Erythroblast (primary cell): ENCODE measurements at regions not wholly inside any gene's neighbourhood (a gene's known extent, or its start where the extent isn't known, plus 50 kb on each side); places are given as distances from the start of the nearest gene placed in this dataset.

Experiments
- GATA1 ChIP-seq: IDR thresholded peaks from 2 replicates; pipeline ENCODE4 v1.6.1; 2011; ENCODE audit warnings: low read depth, mild to moderate bottlenecking, control low read depth, low read length, moderate library complexity
- POLR2A ChIP-seq: IDR thresholded peaks from 2 replicates; pipeline ENCODE4 v1.6.1; 2011; ENCODE audit warnings: mild to moderate bottlenecking, low read length

GRCh38 chr9:115880221-115880885 is 273.2 kb upstream of the PAPPA start:
- TF ChIP-seq POLR2A (no peak), GATA1 (no peak)
